ENCODE measurements at regions not wholly inside any gene's neighbourhood (a gene's known extent, or its start where the extent isn't known, plus 50 kb on each side); places are given as distances from the start of the nearest gene placed in this dataset.

GRCh38 chr14:61226015-61226654 is 55.0 kb downstream of the TMEM30B start:
- Mint-ChIP-seq H3K4me1 (no peaks in the 10 kb centered on the region), H3K27ac (no peak overlapping the region), H3K27me3 (peaks cover 18% of the 10 kb centered on the region), H3K36me3 (ENCODE audit: low read depth) (no peaks in the 10 kb centered on the region), H3K9me3 (no peaks in the 10 kb centered on the region), H3K4me3 (no peak overlapping the region)
- intact Hi-C loops (cut with micrococcal nuclease), result no loop called here
- no peak for DNase-seq

- Mint-ChIP-seq H3K27me3 (peaks cover 19% of the 10 kb centered on the region), H3K9me3 (no peaks in the 10 kb centered on the region), H3K36me3 (ENCODE audit: low read depth) (no peaks in the 10 kb centered on the region), H3K4me1 (no peaks in the 10 kb centered on the region), H3K27ac (no peak overlapping the region), H3K4me3 (no peak overlapping the region)
- intact Hi-C loops (cut with micrococcal nuclease), result no loop called here
- no peak for DNase-seq
Observed at GRCh38 chr14:61225344-61225743, 55.8 kb downstream of the TMEM30B start.

- intact Hi-C loops (cut with micrococcal nuclease), result no loop called here
- Mint-ChIP-seq H3K9me3 (no peaks in the 10 kb centered on the region), H3K4me3 (no peak overlapping the region), H3K4me1 (no peaks in the 10 kb centered on the region), H3K36me3 (ENCODE audit: low read depth) (no peaks in the 10 kb centered on the region), H3K27me3 (peaks cover 27% of the 10 kb centered on the region), H3K27ac (no peak overlapping the region)
- DNase-seq, result no peak
Observed at GRCh38 chr14:61223552-61223951, 57.6 kb downstream of the TMEM30B start.

- DNase-seq, result no peak
- Mint-ChIP-seq H3K9me3 (no peaks in the 10 kb centered on the region), H3K4me3 (no peak overlapping the region), H3K4me1 (no peaks in the 10 kb centered on the region), H3K36me3 (ENCODE audit: low read depth) (no peaks in the 10 kb centered on the region), H3K27me3 (peaks cover 33% of the 10 kb centered on the region), H3K27ac (no peak overlapping the region)
- intact Hi-C loops (cut with micrococcal nuclease), result no loop called here
Observed at GRCh38 chr14:61222388-61222787, 58.8 kb downstream of the TMEM30B start.

GRCh38 chr14:61221906-61222305 is 59.2 kb downstream of the TMEM30B start:
- no peaks in the 10 kb centered on the region for H3K36me3 Mint-ChIP-seq (ENCODE audit: low read depth)

GRCh38 chr14:61219673-61220072 is 61.5 kb downstream of the TMEM30B start:
- DNase-seq, result no peak
- H3K27ac Mint-ChIP-seq, result no peak overlapping the region
- no peaks in the 10 kb centered on the region for H3K9me3 Mint-ChIP-seq
- H3K4me3 Mint-ChIP-seq, result no peak overlapping the region
- peaks cover 33% of the 10 kb centered on the region for H3K27me3 Mint-ChIP-seq
- H3K36me3 Mint-ChIP-seq (ENCODE audit: low read depth), result no peaks in the 10 kb centered on the region
- no peaks in the 10 kb centered on the region for H3K4me1 Mint-ChIP-seq
- intact Hi-C loops (cut with micrococcal nuclease), result no loop called here

More at GRCh38 chr14:61221906-61222305, 59.2 kb downstream of the TMEM30B start:
- intact Hi-C loops (cut with micrococcal nuclease), result no loop called here
- Mint-ChIP-seq H3K4me3 (no peak overlapping the region), H3K27me3 (peaks cover 33% of the 10 kb centered on the region), H3K27ac (no peak overlapping the region), H3K4me1 (no peaks in the 10 kb centered on the region), H3K9me3 (no peaks in the 10 kb centered on the region)
- DNase-seq, result no peak

GRCh38 chr14:61219256-61219655 is 61.9 kb downstream of the TMEM30B start:
- DNase-seq, result no peak
- intact Hi-C loops (cut with micrococcal nuclease), result no loop called here
- Mint-ChIP-seq H3K9me3 (no peaks in the 10 kb centered on the region), H3K27me3 (peaks cover 33% of the 10 kb centered on the region), H3K27ac (no peak overlapping the region), H3K36me3 (ENCODE audit: low read depth) (no peaks in the 10 kb centered on the region), H3K4me3 (no peak overlapping the region), H3K4me1 (no peaks in the 10 kb centered on the region)

- intact Hi-C loops (cut with micrococcal nuclease), result no loop called here
- DNase-seq, result no peak
- H3K9me3 Mint-ChIP-seq, result no peaks in the 10 kb centered on the region
- H3K27ac Mint-ChIP-seq, result no peak overlapping the region
- H3K27me3 Mint-ChIP-seq, result peaks cover 33% of the 10 kb centered on the region
- no peaks in the 10 kb centered on the region for H3K4me1 Mint-ChIP-seq
- no peaks in the 10 kb centered on the region for H3K36me3 Mint-ChIP-seq (ENCODE audit: low read depth)
- H3K4me3 Mint-ChIP-seq, result no peak overlapping the region
Observed at GRCh38 chr14:61218767-61219166, 62.4 kb downstream of the TMEM30B start.

GRCh38 chr14:61218157-61218556 is 63.0 kb downstream of the TMEM30B start:
- H3K27me3 Mint-ChIP-seq, result peaks cover 30% of the 10 kb centered on the region
- no peaks in the 10 kb centered on the region for H3K36me3 Mint-ChIP-seq (ENCODE audit: low read depth)
- no peak overlapping the region for H3K4me3 Mint-ChIP-seq
- intact Hi-C loops (cut with micrococcal nuclease), result no loop called here
- H3K9me3 Mint-ChIP-seq, result no peaks in the 10 kb centered on the region
- no peak for DNase-seq
- H3K27ac Mint-ChIP-seq, result no peak overlapping the region
- H3K4me1 Mint-ChIP-seq, result no peaks in the 10 kb centered on the region

GRCh38 chr14:61217516-61217915 is 63.6 kb downstream of the TMEM30B start:
- intact Hi-C loops (cut with micrococcal nuclease), result no loop called here
- no peaks in the 10 kb centered on the region for H3K36me3 Mint-ChIP-seq (ENCODE audit: low read depth)
- no peak overlapping the region for H3K27ac Mint-ChIP-seq
- H3K4me3 Mint-ChIP-seq, result no peak overlapping the region
- H3K9me3 Mint-ChIP-seq, result no peaks in the 10 kb centered on the region
- DNase-seq, result no peak
- peaks cover 26% of the 10 kb centered on the region for H3K27me3 Mint-ChIP-seq
- H3K4me1 Mint-ChIP-seq, result no peaks in the 10 kb centered on the region

GRCh38 chr14:61215222-61216020 is 65.7 kb downstream of the TMEM30B start:
- no peaks in the 10 kb centered on the region for H3K9me3 Mint-ChIP-seq
- H3K4me1 Mint-ChIP-seq, result no peaks in the 10 kb centered on the region
- intact Hi-C loops (cut with micrococcal nuclease), result no loop called here
- DNase-seq, result no peak
- no peak overlapping the region for H3K27ac Mint-ChIP-seq
- no peak overlapping the region for H3K4me3 Mint-ChIP-seq
- no peaks in the 10 kb centered on the region for H3K36me3 Mint-ChIP-seq (ENCODE audit: low read depth)
- H3K27me3 Mint-ChIP-seq, result peaks cover 18% of the 10 kb centered on the region

GRCh38 chr14:61213920-61214319 is 67.2 kb downstream of the TMEM30B start:
- Mint-ChIP-seq H3K27me3 (peaks cover 11% of the 10 kb centered on the region), H3K4me1 (no peaks in the 10 kb centered on the region), H3K27ac (no peak overlapping the region), H3K4me3 (no peak overlapping the region), H3K9me3 (no peaks in the 10 kb centered on the region), H3K36me3 (ENCODE audit: low read depth) (no peaks in the 10 kb centered on the region)
- intact Hi-C loops (cut with micrococcal nuclease), result no loop called here
- DNase-seq, result no peak

- Mint-ChIP-seq H3K27ac (no peak overlapping the region), H3K27me3 (peaks cover 7% of the 10 kb centered on the region), H3K9me3 (no peaks in the 10 kb centered on the region), H3K4me1 (no peaks in the 10 kb centered on the region), H3K36me3 (ENCODE audit: low read depth) (no peaks in the 10 kb centered on the region), H3K4me3 (no peak overlapping the region)
- intact Hi-C loops (cut with micrococcal nuclease), result no loop called here
- no peak for DNase-seq
Observed at GRCh38 chr14:61213191-61213621, 67.9 kb downstream of the TMEM30B start.

- intact Hi-C loops (cut with micrococcal nuclease), result no loop called here
- H3K4me3 Mint-ChIP-seq, result no peak overlapping the region
- H3K27me3 Mint-ChIP-seq, result peaks cover 6% of the 10 kb centered on the region
- no peaks in the 10 kb centered on the region for H3K9me3 Mint-ChIP-seq
- no peak overlapping the region for H3K27ac Mint-ChIP-seq
- DNase-seq, result no peak
- no peaks in the 10 kb centered on the region for H3K4me1 Mint-ChIP-seq
- no peaks in the 10 kb centered on the region for H3K36me3 Mint-ChIP-seq (ENCODE audit: low read depth)
Observed at GRCh38 chr14:61212546-61212945, 68.6 kb downstream of the TMEM30B start.

All from activated CD4-positive, alpha-beta T cell treated with anti-CD3 and anti-CD28 coated beads, Interleukin-2, amount 10 ng/mL, durations not matched to agents 24 days and 14 days (primary cell).